ENCODE measurements at regions not wholly inside any gene's neighbourhood (a gene's known extent, or its start where the extent isn't known, plus 50 kb on each side); places are given as distances from the start of the nearest gene placed in this dataset.

GRCh38 chr10:65123120-65123519, 1601.9 kb downstream of the REEP3 start:
- no peak for TF ChIP-seq CTCF (IDR thresholded peaks at IDR 0.05; ENCODE audit: low read length)
- TF ChIP-seq EZH2 (IDR thresholded peaks at IDR 0.05; ENCODE audit: borderline replicate concordance, low read length): no peak
